Naive thymus-derived CD8-positive, alpha-beta T cell (primary cell): ENCODE measurements at regions not wholly inside any gene's neighbourhood (a gene's known extent, or its start where the extent isn't known, plus 50 kb on each side); places are given as distances from the start of the nearest gene placed in this dataset.
"Not testable (repeated sequence)": the region's sequence is repeated elsewhere in the genome, so short reads cannot be mapped to it uniquely, and the experiment has no call there.

Experiments
- ATAC-seq, 2 donors: fragments of 150-1000 bp; cut with Tn5 transposase in 1 of 2; sonication (Bioruptor Pico), chemical (Tn5 transposase) in 1 of 2; 1 replicate in 1 of 2; 2 replicates in 1 of 2; pipeline ENCODE4 v1.10.0; 2021; ENCODE audit warnings: mild to moderate bottlenecking in 2 of 2, moderate library complexity in 2 of 2
- POLR2A ChIA-PET: fragments of 350-600 bp; sonication (Branson Sonifier 250); formaldehyde crosslinking; loops from one replicate; lab custom pipeline; 2021; ENCODE audit warnings: antibody characterized with exemption; lab: Charles Lee
- DNase-seq, 10 donors: peaks; one replicate each; pipeline versions ENCODE4 v3.0.0 to v3.0.0-alpha.2; 2020 to 2022
- H3K27ac Mint-ChIP-seq, 10 donors: one replicate each; pipeline ENCODE4 v1.8.0; 2020 to 2022; ENCODE audit warnings: mild to moderate bottlenecking in 10 of 10, mixed read lengths in 10 of 10, moderate library complexity in 4 of 10, inconsistent platforms in 1 of 10
- H3K27me3 Mint-ChIP-seq, 5 donors: one replicate each; pipeline ENCODE4 v1.8.0; 2021 to 2022; ENCODE audit warnings: mixed read lengths in 5 of 5
- H3K36me3 Mint-ChIP-seq, 3 donors: one replicate each; pipeline ENCODE4 v1.8.0; 2020 to 2022; ENCODE audit warnings: mixed read lengths in 3 of 3, mild to moderate bottlenecking in 2 of 3, inconsistent platforms in 1 of 3
- H3K4me1 Mint-ChIP-seq, 4 donors: one replicate each; pipeline ENCODE4 v1.8.0; 2021 to 2022; ENCODE audit warnings: mixed read lengths in 4 of 4
- H3K4me3 Mint-ChIP-seq, 10 donors: one replicate each; pipeline ENCODE4 v1.8.0; 2020 to 2022; ENCODE audit warnings: mild to moderate bottlenecking in 10 of 10, mixed read lengths in 10 of 10, moderate library complexity in 6 of 10, inconsistent platforms in 1 of 10
- H3K9me3 Mint-ChIP-seq, 9 donors: one replicate each; pipeline ENCODE4 v1.8.0; 2020 to 2022; ENCODE audit warnings: mixed read lengths in 9 of 9, mild to moderate bottlenecking in 3 of 9, inconsistent platforms in 1 of 9, moderate library complexity in 1 of 9

DNA sequence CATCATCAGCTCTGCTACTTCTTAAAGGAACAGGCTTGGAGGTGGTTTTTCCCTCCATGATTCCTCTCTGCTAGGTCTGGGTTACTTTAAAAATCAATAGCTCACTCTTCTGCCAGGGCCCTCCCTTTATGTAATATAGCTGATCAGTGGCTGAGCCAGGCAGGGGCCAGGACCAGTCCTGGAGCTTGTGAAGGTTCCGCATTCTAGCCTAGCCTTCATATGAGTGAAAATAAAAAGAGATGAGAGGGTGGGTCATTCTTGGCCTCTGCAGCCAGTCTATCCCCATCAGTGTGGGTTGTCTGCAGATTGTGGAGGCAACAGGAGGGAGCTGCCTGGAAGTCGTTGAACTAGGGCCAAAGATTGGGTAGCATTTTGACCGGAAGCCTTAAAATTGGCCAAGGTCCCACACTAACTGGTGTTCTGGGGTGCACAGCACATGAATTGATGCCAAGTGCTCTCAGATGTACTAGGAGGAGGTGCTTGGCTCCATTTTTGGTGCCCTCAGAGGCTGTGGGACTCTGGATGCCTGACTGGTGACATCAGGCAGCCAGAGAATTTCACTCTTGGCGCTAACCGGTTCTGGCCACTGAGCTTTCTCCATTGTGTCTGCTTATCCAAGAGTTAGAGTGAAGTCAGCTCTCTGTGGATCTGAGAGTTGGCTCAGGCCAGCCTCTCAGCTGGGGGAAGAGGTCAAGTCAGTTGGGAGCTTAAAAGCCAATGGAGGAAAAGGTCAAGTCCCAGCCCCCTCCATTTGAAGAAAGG, 93.7 kb upstream of the FAM72C start:
- H3K4me1 Mint-ChIP-seq, H3K27ac Mint-ChIP-seq, H3K36me3 Mint-ChIP-seq, H3K4me3 Mint-ChIP-seq, H3K27me3 Mint-ChIP-seq, H3K9me3 Mint-ChIP-seq, ATAC-seq, POLR2A ChIA-PET, DNase-seq: not testable (repeated sequence)

DNA sequence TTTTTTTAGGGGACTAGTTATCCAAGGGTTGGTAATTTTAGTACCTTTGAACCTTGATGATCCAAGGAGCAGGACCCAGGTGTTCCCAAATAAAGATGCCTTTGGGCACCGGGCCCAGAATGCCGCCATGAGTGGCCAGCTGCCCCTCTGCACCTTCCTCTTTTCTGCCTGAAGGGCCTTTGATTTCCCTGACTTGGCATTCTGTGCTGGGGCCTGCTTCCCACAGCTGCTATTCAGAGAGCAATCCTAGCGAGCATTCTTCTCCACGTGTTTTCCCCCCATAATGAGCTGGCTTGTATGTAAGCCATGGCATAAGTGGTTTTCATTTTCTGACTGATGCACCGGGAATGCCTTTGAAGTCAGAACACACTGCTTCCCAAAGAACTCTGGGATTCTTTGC, 77.6 kb upstream of the FAM72C start:
- H3K27ac Mint-ChIP-seq, DNase-seq, POLR2A ChIA-PET, H3K27me3 Mint-ChIP-seq, H3K4me3 Mint-ChIP-seq, ATAC-seq, H3K9me3 Mint-ChIP-seq, H3K36me3 Mint-ChIP-seq, H3K4me1 Mint-ChIP-seq: not testable (repeated sequence)

DNA sequence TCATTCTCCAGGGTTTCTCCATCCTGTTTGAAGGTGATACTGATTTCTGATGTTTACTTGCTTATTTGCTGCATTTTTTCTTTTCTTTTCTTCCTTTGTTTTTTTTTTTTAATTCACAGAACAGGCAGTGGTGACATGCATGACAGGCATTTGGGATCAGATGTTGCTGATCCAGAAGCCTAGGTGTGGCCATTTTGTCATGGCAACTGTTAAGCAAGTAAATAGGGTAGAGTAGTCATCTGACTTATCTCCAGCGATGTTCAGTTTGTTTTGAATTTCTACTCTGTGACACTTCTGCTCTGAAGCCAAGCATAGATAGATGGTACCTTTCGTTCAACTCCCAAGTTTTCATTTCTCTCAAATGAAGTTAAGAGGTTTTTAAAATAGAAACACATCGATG, 74.9 kb upstream of the FAM72C start:
- H3K4me3 Mint-ChIP-seq, POLR2A ChIA-PET, H3K36me3 Mint-ChIP-seq, DNase-seq, H3K27me3 Mint-ChIP-seq, ATAC-seq, H3K4me1 Mint-ChIP-seq, H3K9me3 Mint-ChIP-seq, H3K27ac Mint-ChIP-seq: not testable (repeated sequence)

DNA sequence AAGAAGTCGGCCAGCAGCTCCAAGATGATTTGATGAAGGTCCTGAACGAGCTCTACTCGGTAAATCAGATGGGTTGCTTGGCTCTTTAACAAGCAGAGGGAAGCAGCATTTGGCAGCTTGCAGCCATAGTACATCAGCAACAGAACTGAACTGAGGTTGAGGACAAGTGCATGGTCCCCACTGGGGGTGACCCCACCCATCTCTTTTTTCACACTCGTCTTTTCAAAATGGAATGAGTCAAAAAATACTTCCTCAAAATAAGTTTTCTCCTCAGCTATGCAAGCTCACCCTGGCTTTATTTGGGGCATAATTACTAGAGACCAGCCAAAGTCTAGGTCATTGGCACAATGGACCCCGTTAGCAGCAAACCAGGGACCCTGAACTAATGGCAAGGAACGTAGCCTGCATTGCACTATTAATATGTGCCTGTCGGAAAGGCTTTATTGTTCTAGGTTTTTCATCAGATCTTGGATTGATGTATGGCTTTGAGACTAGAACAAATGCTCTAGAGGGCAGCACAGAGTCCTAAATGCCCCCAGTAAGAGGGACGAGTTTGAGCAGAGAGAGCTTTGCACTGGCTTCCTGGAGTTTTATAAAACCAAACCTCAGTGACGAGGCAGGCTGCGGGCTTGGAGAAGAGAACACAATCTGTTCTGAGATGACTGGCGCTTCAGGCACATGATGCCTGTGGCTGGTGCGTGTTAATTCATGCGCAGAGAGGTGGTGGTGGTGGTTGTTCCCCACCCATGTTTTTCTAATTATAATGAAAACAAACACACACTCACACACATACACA, 74.2 kb upstream of the FAM72C start:
- H3K27me3 Mint-ChIP-seq, H3K4me1 Mint-ChIP-seq, H3K36me3 Mint-ChIP-seq, POLR2A ChIA-PET, H3K4me3 Mint-ChIP-seq, H3K9me3 Mint-ChIP-seq, H3K27ac Mint-ChIP-seq: not testable (repeated sequence)
- ATAC-seq (peak; percentile 53 to 69), DNase-seq (peak in 7 of 10 donors; percentile 2 to 56 (median 11))

DNA sequence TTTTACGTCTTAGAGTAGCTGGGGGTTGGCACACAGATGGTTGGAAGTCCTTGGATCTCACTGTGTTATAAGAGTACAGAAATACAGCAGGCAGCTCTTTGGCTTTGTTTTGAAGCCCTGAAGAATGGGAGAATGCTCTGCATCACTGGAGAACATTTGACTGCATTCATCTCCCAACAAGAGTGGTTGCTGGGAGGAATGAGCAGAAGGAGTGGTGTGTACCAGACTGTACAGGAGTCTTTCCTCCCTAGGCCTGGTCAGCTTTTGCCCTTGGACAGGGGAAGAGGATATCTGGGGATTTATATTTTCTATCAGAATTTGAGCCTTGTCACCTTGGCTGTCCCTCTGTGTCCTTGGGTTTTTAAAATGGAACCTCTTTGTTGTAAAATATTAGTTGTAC, 70.5 kb upstream of the FAM72C start:
- H3K27ac Mint-ChIP-seq, POLR2A ChIA-PET, H3K4me3 Mint-ChIP-seq, H3K27me3 Mint-ChIP-seq, H3K36me3 Mint-ChIP-seq, DNase-seq, H3K4me1 Mint-ChIP-seq, H3K9me3 Mint-ChIP-seq, ATAC-seq: not testable (repeated sequence)

DNA sequence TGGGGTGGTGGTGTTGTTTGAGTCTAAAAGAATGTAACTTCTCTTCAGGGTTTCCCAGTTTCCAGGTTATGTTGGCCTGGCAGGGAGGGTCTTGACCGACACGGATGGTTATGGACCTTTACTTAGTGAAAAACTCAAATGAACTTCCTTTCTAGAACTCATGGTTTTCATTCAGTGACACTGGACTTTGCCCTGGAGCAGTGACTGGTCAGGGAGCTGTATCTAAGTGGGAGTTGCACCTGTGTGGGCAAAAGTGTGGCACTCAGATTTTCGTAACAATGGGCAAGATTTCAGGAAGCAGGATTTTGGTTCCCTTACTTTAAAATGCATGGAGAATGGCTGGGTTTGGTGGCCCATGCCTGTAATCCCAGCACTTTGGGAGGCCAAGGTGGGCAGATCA, 68.5 kb upstream of the FAM72C start:
- DNase-seq, H3K9me3 Mint-ChIP-seq, H3K27ac Mint-ChIP-seq, POLR2A ChIA-PET, H3K36me3 Mint-ChIP-seq, H3K27me3 Mint-ChIP-seq, H3K4me3 Mint-ChIP-seq, ATAC-seq, H3K4me1 Mint-ChIP-seq: not testable (repeated sequence)

DNA sequence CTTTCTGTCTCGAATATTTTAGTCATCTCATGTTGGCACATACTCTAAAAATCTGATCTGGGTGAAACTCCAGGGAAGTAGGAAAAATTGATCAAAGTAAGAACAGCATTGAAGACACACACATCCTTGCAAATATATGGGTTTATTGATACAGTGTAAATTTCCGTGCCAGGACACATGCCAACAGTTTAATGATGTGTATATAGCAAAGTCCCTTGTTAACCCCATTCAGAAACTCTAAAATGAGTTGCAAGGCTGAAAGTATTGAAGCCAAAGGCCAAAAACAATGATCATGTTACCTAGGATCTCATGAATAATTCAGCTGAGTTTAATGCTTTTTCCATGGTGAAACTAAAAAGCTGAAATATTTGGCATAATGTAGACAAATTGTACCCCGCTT, 62.3 kb upstream of the FAM72C start:
- H3K27me3 Mint-ChIP-seq, DNase-seq, H3K4me3 Mint-ChIP-seq, ATAC-seq, H3K9me3 Mint-ChIP-seq, H3K4me1 Mint-ChIP-seq, H3K27ac Mint-ChIP-seq, POLR2A ChIA-PET, H3K36me3 Mint-ChIP-seq: not testable (repeated sequence)

DNA sequence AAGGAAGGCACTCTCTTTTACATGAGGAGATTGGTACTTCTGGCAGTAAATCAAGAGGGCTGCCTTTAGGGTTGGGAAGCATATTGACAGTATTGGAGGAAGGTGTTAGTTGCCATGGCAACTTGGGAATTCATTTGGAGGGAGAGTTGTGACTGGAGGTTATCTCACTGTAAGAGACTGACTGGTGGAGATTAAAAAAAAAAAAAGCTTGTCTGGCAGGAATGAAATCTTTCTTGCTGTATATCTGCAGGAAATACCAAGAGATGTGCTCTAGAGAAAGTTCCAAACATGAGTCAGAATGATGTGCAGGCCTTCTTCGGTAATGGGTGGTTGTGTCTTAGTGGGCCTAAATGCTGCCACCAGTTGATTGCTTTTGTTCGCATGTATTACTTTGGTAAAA, 59.8 kb upstream of the FAM72C start:
- DNase-seq, H3K9me3 Mint-ChIP-seq, H3K27me3 Mint-ChIP-seq, H3K4me1 Mint-ChIP-seq, H3K36me3 Mint-ChIP-seq, H3K27ac Mint-ChIP-seq, POLR2A ChIA-PET, H3K4me3 Mint-ChIP-seq, ATAC-seq: not testable (repeated sequence)

DNA sequence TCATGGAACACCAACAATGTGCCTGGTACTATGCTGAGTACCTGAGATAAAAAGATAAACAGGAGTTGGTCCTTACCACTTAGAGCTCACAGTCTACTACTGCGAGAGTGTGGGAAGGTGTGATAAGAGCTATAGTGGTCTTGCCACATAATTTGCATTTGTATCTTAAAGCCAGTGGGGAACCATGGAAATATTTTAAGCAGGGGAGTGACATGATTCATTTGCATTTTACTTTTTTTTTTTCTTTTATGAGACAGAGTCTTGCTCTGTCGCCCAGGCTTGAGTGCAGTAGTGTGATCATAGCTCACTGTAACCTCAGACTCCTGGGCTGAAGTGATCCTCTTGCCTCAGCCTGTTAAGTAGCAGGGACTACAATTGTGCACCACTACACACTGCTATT, 54.2 kb upstream of the FAM72C start:
- peak in 1 of 2 donors; percentile 47 for ATAC-seq
- H3K9me3 Mint-ChIP-seq, POLR2A ChIA-PET: not testable (repeated sequence)

DNA sequence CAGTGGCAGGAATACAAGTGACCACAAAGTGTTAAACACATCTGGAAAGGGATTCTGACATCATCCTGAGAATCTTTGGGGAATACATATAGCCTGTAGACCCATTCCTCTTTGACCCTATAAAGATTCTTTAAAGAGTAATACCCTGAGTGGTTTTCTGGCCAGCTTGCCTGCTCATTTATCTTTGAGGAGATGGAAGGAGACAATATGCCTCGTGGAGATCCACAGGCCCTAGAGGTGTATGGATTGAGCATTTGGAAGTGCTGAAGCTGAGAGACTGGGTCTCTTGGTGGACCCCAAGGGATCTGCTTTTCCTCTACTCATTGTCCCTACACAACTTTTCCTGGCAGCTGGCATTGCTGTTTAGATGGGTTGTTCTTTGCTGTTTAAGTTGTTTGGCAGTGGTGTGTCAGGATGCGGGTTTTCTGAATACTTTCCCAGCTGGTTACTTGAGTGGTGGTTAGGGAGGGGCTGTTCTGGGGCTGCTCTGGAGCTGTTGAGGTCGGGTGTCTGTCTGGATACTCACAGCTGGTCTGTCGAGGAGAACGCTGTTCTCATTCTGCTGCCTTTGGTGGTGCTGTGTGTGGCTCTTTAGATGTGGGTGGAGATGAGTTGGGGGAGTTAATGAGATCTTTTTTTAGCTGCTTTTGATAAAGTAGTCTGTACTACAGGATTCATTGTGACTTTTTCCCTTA, 50.1 kb upstream of the FAM72C start:
- H3K9me3 Mint-ChIP-seq, H3K4me3 Mint-ChIP-seq, ATAC-seq: not testable (repeated sequence)

More for the DNA sequence above, 54.2 kb upstream of the FAM72C start:
- H3K36me3 Mint-ChIP-seq, H3K27me3 Mint-ChIP-seq, H3K4me3 Mint-ChIP-seq, DNase-seq, H3K27ac Mint-ChIP-seq, H3K4me1 Mint-ChIP-seq: not testable (repeated sequence)

More for the DNA sequence above, 50.1 kb upstream of the FAM72C start:
- H3K27ac Mint-ChIP-seq, DNase-seq, POLR2A ChIA-PET, H3K27me3 Mint-ChIP-seq, H3K36me3 Mint-ChIP-seq, H3K4me1 Mint-ChIP-seq: not testable (repeated sequence)
